Esophagus squamous epithelium (tissue), 5 donors: ENCODE measurements at regions not wholly inside any gene's neighbourhood (a gene's known extent, or its start where the extent isn't known, plus 50 kb on each side); places are given as distances from the start of the nearest gene placed in this dataset.

Experiments
- DNase-seq: peaks from one replicate; lab custom pipeline; 2025; lab: John Stamatoyannopoulos, UW
- H3K27ac ChIP-seq, 4 donors: fragments of 200-600 bp; sonication (generic); one replicate each; pipeline ENCODE4 v1.5.1; 2016 to 2019; ENCODE audit warnings: mild to moderate bottlenecking in 1 of 4
- H3K27me3 ChIP-seq, 4 donors: fragments of 200-600 bp; sonication (generic); 1 replicate in 3 of 4; 2 replicates in 1 of 4; pipeline versions ENCODE4 v1.5.1 to v1.6.0; 2017 to 2021; ENCODE audit warnings: antibody characterized with exemption in 1 of 4
- H3K36me3 ChIP-seq, 3 donors: fragments of 200-600 bp; sonication (generic); one replicate each; pipeline ENCODE4 v1.5.1; 2016 to 2019
- H3K4me1 ChIP-seq, 3 donors: fragments of 200-600 bp; sonication (generic); one replicate each; pipeline ENCODE4 v1.5.1; 2017 to 2019
- H3K4me3 ChIP-seq, 4 donors: fragments of 200-600 bp; sonication (generic); 1 replicate in 3 of 4; 2 replicates in 1 of 4; pipeline ENCODE4 v1.5.1; 2016 to 2019; ENCODE audit warnings: mild to moderate bottlenecking in 2 of 4, moderate library complexity in 1 of 4
- H3K9me3 ChIP-seq, 3 donors: fragments of 200-600 bp; sonication (generic); one replicate each; pipeline ENCODE4 v1.5.1; 2016 to 2019
- CTCF ChIP-seq, 6 experiments: fragments of 450-650 bp in 4 of 6; fragments of 200-600 bp in 2 of 6; sonication (generic) in 2 of 6; IDR thresholded peaks; one replicate each; pipeline ENCODE4 v1.5.1; 2016 to 2019; ENCODE audit warnings: antibody characterized with exemption in 6 of 6, mild to moderate bottlenecking in 4 of 6, moderate library complexity in 4 of 6
- POLR2A ChIP-seq, 4 donors: fragments of 450-650 bp; IDR thresholded peaks; one replicate each; pipeline ENCODE4 v1.6.1; 2017; ENCODE audit warnings: antibody characterized with exemption in 4 of 4, mild to moderate bottlenecking in 4 of 4, moderate library complexity in 3 of 4
- WGBS, 2 donors: methylation state at CpG; one replicate each; pipeline ENCODE4 v1.1.5; 2018; 5-methylcytosine and 5-hydroxymethylcytosine counted together
- intact Hi-C: fragments of 100-400 bp; cut with DNase I; formaldehyde crosslinking; loops from one replicate; pipeline ENCODE4 v1.15.0; 2022
- donor health status: DM: yes; HTN: yes; CAD: no.

- TF ChIP-seq CTCF (IDR thresholded peaks at IDR 0.05) (no peak), POLR2A (IDR thresholded peaks at IDR 0.05) (no peak)
- 83 to 93% methylated on average over 3 of the region's 3 CpGs for WGBS, 2 donors
- Histone ChIP-seq H3K9me3 (no peaks in the 10 kb centered on the region), H3K27me3 (no peaks in the 10 kb centered on the region), H3K4me1 (peaks cover 6 to 61% (median 14%) of the 10 kb centered on the region in 3 donors), H3K4me3 (no peak overlapping the region), H3K27ac (peak overlapping the region in 1 of 4 donors; percentile 78), H3K36me3 (no peaks in the 10 kb centered on the region)
- intact Hi-C loops, result no loop called here
- DNase-seq, result no peak
These were observed 109.7 kb upstream of the CPEB2 start for GRCh38 chr4:14892563-14892962.

GRCh38 chr4:14893713-14894112 is 108.6 kb upstream of the CPEB2 start:
- H3K4me1 ChIP-seq, result peaks cover 0 to 53% (median 6%) of the 10 kb centered on the region in 3 donors
- WGBS, 2 donors, result 27 to 51% methylated on average over 3 of the region's 3 CpGs
- H3K27ac ChIP-seq, result peak overlapping the region in 3 of 4 donors; percentile 67 to 78 (median 73)

GRCh38 chr4:14894392-14895292 is 107.6 kb upstream of the CPEB2 start:
- Histone ChIP-seq H3K4me3 (no peak overlapping the region), H3K9me3 (no peaks in the 10 kb centered on the region), H3K27me3 (no peaks in the 10 kb centered on the region), H3K36me3 (no peaks in the 10 kb centered on the region), H3K4me1 (peaks cover 0 to 44% (median 2%) of the 10 kb centered on the region in 3 donors), H3K27ac (peak overlapping the region in 2 of 4 donors; percentile 73 to 78)
- no peak for DNase-seq
- TF ChIP-seq CTCF (IDR thresholded peaks at IDR 0.05), result no peak
- no peak for TF ChIP-seq POLR2A (IDR thresholded peaks at IDR 0.05)
- intact Hi-C loops, result no loop called here
- 87 to 92% methylated on average over 1 of the region's 1 CpG for WGBS, 2 donors

More at GRCh38 chr4:14893713-14894112, 108.6 kb upstream of the CPEB2 start:
- H3K9me3 ChIP-seq, result no peaks in the 10 kb centered on the region
- intact Hi-C loops, result no loop called here
- no peak overlapping the region for H3K4me3 ChIP-seq
- TF ChIP-seq POLR2A (IDR thresholded peaks at IDR 0.05) (no peak), CTCF (IDR thresholded peaks at IDR 0.05) (no peak)
- no peaks in the 10 kb centered on the region for H3K36me3 ChIP-seq
- DNase-seq, result no peak
- H3K27me3 ChIP-seq, result no peaks in the 10 kb centered on the region

- WGBS, 2 donors, result 88 to 90% methylated on average over 2 of the region's 2 CpGs
- no peaks in the 10 kb centered on the region for H3K9me3 ChIP-seq
These were observed 105.6 kb upstream of the CPEB2 start for GRCh38 chr4:14896656-14897175.

More at GRCh38 chr4:14896656-14897175, 105.6 kb upstream of the CPEB2 start:
- no peak overlapping the region for H3K4me3 ChIP-seq
- H3K27ac ChIP-seq, result peak overlapping the region in 3 of 4 donors; percentile 8 to 68 (median 58)
- H3K4me1 ChIP-seq, result peaks cover 0 to 38% (median 2%) of the 10 kb centered on the region in 3 donors
- intact Hi-C loops, result no loop called here
- no peak for DNase-seq
- TF ChIP-seq POLR2A (IDR thresholded peaks at IDR 0.05) (no peak), CTCF (IDR thresholded peaks at IDR 0.05) (no peak)
- no peaks in the 10 kb centered on the region for H3K27me3 ChIP-seq
- H3K36me3 ChIP-seq, result no peaks in the 10 kb centered on the region
